Vagina (tissue), 2 donors: ENCODE measurements at regions not wholly inside any gene's neighbourhood (a gene's known extent, or its start where the extent isn't known, plus 50 kb on each side); places are given as distances from the start of the nearest gene placed in this dataset.
A peak's percentile ranks its signal among the peaks of the same experiment; 100 is the strongest.

Experiments
- DNase-seq, 2 donors: peaks; one replicate each; pipeline ENCODE4 v3.0.0-alpha.2; 2017; ENCODE audit errors: extremely low spot score in 2 of 2
- H3K27ac ChIP-seq: fragments of 200-600 bp; sonication (generic); one replicate; pipeline ENCODE4 v1.5.1; 2019
- H3K27me3 ChIP-seq: fragments of 200-600 bp; sonication (generic); one replicate; pipeline ENCODE4 v1.5.1; 2019
- H3K36me3 ChIP-seq, 2 donors: fragments of 200-600 bp; sonication (generic); one replicate each; pipeline ENCODE4 v1.5.1; 2017 to 2019
- H3K4me1 ChIP-seq: fragments of 200-600 bp; sonication (generic); one replicate; pipeline ENCODE4 v1.5.1; 2019
- H3K4me3 ChIP-seq, 2 donors: fragments of 200-600 bp; sonication (generic); 1 replicate in 1 of 2; 2 replicates in 1 of 2; pipeline ENCODE4 v1.5.1; 2016 to 2019
- H3K9me3 ChIP-seq: fragments of 200-600 bp; sonication (generic); one replicate; pipeline ENCODE4 v1.5.1; 2019
- POLR2A ChIP-seq, 2 donors: fragments of 450-650 bp; IDR thresholded peaks; one replicate each; pipeline ENCODE4 v1.6.1; 2017; ENCODE audit warnings: antibody characterized with exemption in 2 of 2, mild to moderate bottlenecking in 2 of 2, moderate library complexity in 2 of 2
- POLR2AphosphoS5 ChIP-seq, 2 donors: sonication (generic); formaldehyde crosslinking; IDR thresholded peaks; one replicate each; pipeline ENCODE4 v1.9.0; 2017; ENCODE audit warnings: antibody characterized with exemption in 2 of 2, mild to moderate bottlenecking in 2 of 2, low read depth in 1 of 2; ENCODE audit not compliant: insufficient read depth in 1 of 2
- intact Hi-C: fragments of 100-400 bp; cut with DNase I; formaldehyde crosslinking; loops from one replicate; pipeline ENCODE4 v1.15.1; 2023
- TF ChIP-seq, protein P1 (sequence below), 3 experiments: fragments of 450-650 bp in 2 of 3; fragments of 200-600 bp in 1 of 3; sonication (generic) in 1 of 3; IDR thresholded peaks; one replicate each; pipeline ENCODE4 v1.5.1; 2017 to 2019; ENCODE audit warnings: antibody characterized with exemption in 3 of 3, mild to moderate bottlenecking in 2 of 3, moderate library complexity in 2 of 3

GRCh38 chr11:26843539-26843938, 121.7 kb upstream of the SLC5A12 start:
- intact Hi-C loops = no loop called here
- TF ChIP-seq, protein P1, sequence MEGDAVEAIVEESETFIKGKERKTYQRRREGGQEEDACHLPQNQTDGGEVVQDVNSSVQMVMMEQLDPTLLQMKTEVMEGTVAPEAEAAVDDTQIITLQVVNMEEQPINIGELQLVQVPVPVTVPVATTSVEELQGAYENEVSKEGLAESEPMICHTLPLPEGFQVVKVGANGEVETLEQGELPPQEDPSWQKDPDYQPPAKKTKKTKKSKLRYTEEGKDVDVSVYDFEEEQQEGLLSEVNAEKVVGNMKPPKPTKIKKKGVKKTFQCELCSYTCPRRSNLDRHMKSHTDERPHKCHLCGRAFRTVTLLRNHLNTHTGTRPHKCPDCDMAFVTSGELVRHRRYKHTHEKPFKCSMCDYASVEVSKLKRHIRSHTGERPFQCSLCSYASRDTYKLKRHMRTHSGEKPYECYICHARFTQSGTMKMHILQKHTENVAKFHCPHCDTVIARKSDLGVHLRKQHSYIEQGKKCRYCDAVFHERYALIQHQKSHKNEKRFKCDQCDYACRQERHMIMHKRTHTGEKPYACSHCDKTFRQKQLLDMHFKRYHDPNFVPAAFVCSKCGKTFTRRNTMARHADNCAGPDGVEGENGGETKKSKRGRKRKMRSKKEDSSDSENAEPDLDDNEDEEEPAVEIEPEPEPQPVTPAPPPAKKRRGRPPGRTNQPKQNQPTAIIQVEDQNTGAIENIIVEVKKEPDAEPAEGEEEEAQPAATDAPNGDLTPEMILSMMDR (IDR thresholded peaks at IDR 0.05) = no peak
- TF ChIP-seq POLR2AphosphoS5 (IDR thresholded peaks at IDR 0.05; ENCODE audit: insufficient read depth in 1 of 2, low read depth in 1 of 2) (no peak), POLR2A (IDR thresholded peaks at IDR 0.05) (no peak)
- peak overlapping the region; percentile 79 for H3K27ac ChIP-seq

GRCh38 chr11:26844963-26845362, 123.1 kb upstream of the SLC5A12 start:
- intact Hi-C loops = no loop called here
- TF ChIP-seq POLR2AphosphoS5 (IDR thresholded peaks at IDR 0.05; ENCODE audit: insufficient read depth in 1 of 2, low read depth in 1 of 2) = no peak
- no peak for TF ChIP-seq POLR2A (IDR thresholded peaks at IDR 0.05)
- Histone ChIP-seq H3K4me1 (peaks cover 80% of the 10 kb centered on the region), H3K27me3 (no peaks in the 10 kb centered on the region), H3K27ac (no peak overlapping the region), H3K36me3 (no peaks in the 10 kb centered on the region), H3K4me3 (no peak overlapping the region), H3K9me3 (no peaks in the 10 kb centered on the region)
- no peak for DNase-seq

More at GRCh38 chr11:26843539-26843938, 121.7 kb upstream of the SLC5A12 start:
- DNase-seq = no peak
- no peak overlapping the region for H3K4me3 ChIP-seq
- H3K27me3 ChIP-seq = no peaks in the 10 kb centered on the region
- H3K4me1 ChIP-seq = peaks cover 71% of the 10 kb centered on the region
- no peaks in the 10 kb centered on the region for H3K36me3 ChIP-seq
- H3K9me3 ChIP-seq = no peaks in the 10 kb centered on the region

- peaks cover 67% of the 10 kb centered on the region for H3K4me1 ChIP-seq
- peak overlapping the region; percentile 81 for H3K27ac ChIP-seq
- H3K36me3 ChIP-seq = no peaks in the 10 kb centered on the region
- H3K27me3 ChIP-seq = no peaks in the 10 kb centered on the region
- no peaks in the 10 kb centered on the region for H3K9me3 ChIP-seq
- TF ChIP-seq POLR2A (IDR thresholded peaks at IDR 0.05) = no peak
- TF ChIP-seq, protein P1 (IDR thresholded peaks at IDR 0.05) = no peak
- TF ChIP-seq POLR2AphosphoS5 (IDR thresholded peaks at IDR 0.05; ENCODE audit: insufficient read depth in 1 of 2, low read depth in 1 of 2) = no peak
- H3K4me3 ChIP-seq = no peak overlapping the region
- intact Hi-C loops = loop anchor here (1.0 kb wide), 1 partner anchor 25 kb away; no protein-coding TSS in a partner anchor
- DNase-seq = no peak
Observed at GRCh38 chr11:26846227-26846626, 124.4 kb upstream of the SLC5A12 start.

DNA sequence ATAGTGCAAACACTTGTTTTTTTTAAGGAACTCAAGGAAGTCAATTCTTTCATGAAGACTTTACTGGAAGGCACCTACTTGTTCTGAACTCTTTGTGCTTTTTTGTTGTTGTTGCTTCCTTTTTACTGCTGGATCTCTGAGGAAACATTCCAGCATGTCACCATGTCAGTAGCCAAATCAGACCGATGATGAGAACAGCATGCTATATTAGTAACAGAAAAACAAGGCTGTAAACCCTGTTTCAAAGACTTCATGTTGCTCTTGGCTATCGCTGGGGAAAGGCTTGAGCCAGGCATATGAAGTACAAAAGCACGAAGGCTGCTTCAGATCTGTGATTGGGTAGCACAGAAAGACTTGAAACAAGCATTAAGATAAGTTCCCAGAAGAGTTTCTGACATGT, 125.6 kb upstream of the SLC5A12 start:
- no peaks in the 10 kb centered on the region for H3K27me3 ChIP-seq
- peaks cover 55% of the 10 kb centered on the region for H3K4me1 ChIP-seq
- intact Hi-C loops = no loop called here
- H3K4me3 ChIP-seq = no peak overlapping the region
- H3K9me3 ChIP-seq = no peaks in the 10 kb centered on the region
- peak overlapping the region; percentile 81 for H3K27ac ChIP-seq
- H3K36me3 ChIP-seq = no peaks in the 10 kb centered on the region
- TF ChIP-seq POLR2AphosphoS5 (IDR thresholded peaks at IDR 0.05; ENCODE audit: insufficient read depth in 1 of 2, low read depth in 1 of 2) (peak in 1 of 2 donors; percentile 96), POLR2A (IDR thresholded peaks at IDR 0.05) (no peak)
- no peak for DNase-seq

- Histone ChIP-seq H3K9me3 (no peaks in the 10 kb centered on the region), H3K27ac (peak overlapping the region; percentile 81), H3K36me3 (no peaks in the 10 kb centered on the region), H3K27me3 (no peaks in the 10 kb centered on the region), H3K4me3 (no peak overlapping the region), H3K4me1 (peaks cover 50% of the 10 kb centered on the region)
- DNase-seq = no peak
- intact Hi-C loops = no loop called here
- no peak for TF ChIP-seq POLR2AphosphoS5 (IDR thresholded peaks at IDR 0.05; ENCODE audit: insufficient read depth in 1 of 2, low read depth in 1 of 2)
Observed at GRCh38 chr11:26847977-26848376, 126.1 kb upstream of the SLC5A12 start.

GRCh38 chr11:26849036-26849435, 127.2 kb upstream of the SLC5A12 start:
- H3K4me1 ChIP-seq = peaks cover 45% of the 10 kb centered on the region
- H3K27me3 ChIP-seq = no peaks in the 10 kb centered on the region
- TF ChIP-seq POLR2A (IDR thresholded peaks at IDR 0.05) (no peak), POLR2AphosphoS5 (IDR thresholded peaks at IDR 0.05; ENCODE audit: insufficient read depth in 1 of 2, low read depth in 1 of 2) (peak in 1 of 2 donors; percentile 19)
- TF ChIP-seq, protein P1 (IDR thresholded peaks at IDR 0.05) = no peak
- H3K4me3 ChIP-seq = no peak overlapping the region
- DNase-seq = no peak
- intact Hi-C loops = no loop called here
- H3K36me3 ChIP-seq = no peaks in the 10 kb centered on the region
- no peaks in the 10 kb centered on the region for H3K9me3 ChIP-seq
- H3K27ac ChIP-seq = peak overlapping the region; percentile 81
